Suppressor macrophage treated with lipopolysaccharide for 1 hour (primary cell): ENCODE measurements at regions not wholly inside any gene's neighbourhood (a gene's known extent, or its start where the extent isn't known, plus 50 kb on each side); places are given as distances from the start of the nearest gene placed in this dataset.

ENCODE experiments used
- DNase-seq, 3 donors: peaks; one replicate each; pipeline ENCODE4 v3.0.0-alpha.2; 2020 to 2022

DNA sequence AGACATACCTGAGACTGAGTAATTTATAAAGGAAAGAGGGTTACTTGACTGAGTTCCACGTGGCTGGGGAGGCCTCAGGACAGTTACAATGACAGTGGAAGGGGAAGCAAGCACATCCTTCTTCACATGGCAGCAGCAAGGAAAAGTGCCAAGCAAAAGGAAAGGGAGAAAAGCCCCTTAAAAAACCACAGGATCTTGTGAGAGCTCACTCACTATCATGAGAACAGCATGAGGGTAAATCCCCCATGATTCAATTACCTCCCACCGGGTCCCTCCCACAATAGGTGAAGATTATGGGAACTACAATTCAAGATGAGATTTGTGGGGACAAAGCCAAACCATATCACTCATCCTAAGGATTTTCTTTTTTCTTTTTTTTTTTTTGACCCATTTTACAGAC, 177.8 kb upstream of the EEA1 start:
- DNase-seq, result peak; percentile 62 to 89 (median 69)

DNA sequence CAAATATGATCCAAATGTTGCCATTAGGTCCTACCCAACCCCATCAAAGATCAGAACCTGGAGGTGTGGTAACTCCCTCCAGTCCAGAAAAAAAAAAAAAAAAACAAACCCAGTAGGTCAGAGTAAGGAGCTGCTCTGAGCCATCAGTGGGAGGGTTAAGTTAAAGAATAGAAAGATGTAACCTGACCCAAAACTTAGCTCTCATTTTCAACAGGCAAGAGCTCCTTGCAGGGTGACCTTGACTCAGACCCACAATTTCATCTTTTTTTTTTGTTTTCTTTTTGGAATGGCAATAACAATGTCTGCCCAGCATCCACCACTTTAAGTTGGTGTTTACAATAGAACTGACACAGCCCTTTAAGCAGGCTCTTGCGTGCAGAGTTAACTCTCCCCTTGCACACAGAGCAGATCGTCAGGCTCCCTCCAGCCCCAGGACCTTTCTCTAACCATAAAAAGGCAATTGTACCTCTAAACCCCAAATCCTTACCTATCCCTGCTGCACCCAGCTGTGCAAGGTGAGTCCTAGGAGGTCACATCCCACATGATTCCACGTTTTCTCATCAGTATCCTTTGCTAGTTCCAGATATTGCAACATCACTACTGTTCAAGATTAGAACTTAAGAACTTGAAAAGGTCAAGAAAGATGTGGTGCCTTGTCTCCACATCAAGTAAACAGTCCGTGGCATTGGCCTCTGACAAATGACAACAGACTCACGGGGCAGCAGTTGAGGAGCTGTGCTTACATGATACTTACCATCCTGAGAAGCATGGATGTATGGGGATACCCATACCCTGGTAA, 178.6 kb upstream of the EEA1 start:
- DNase-seq, result no peak

DNA sequence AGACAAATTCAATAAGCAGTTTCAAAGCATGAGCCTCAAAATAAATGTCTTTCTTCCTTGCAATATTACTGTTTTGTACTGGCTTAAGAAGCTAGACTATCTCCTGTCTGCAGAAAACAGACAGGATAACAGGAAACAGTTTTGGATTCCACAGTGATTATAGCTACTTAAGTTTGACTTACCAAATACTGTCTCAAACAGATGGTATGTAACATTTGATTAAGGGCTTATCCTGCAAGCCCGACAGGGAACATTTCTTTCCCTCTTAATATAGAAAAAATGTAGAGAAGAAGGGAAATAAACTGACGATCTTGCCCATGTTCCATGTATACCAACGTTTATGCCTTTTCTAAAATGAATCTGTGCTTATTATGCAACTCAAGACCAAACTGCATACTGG, 179.9 kb upstream of the EEA1 start:
- DNase-seq, result no peak

- DNase-seq, result peak; percentile 72 to 89 (median 78)
Observed at GRCh38 chr12:93109551-93110203, 180.6 kb upstream of the EEA1 start.

DNA sequence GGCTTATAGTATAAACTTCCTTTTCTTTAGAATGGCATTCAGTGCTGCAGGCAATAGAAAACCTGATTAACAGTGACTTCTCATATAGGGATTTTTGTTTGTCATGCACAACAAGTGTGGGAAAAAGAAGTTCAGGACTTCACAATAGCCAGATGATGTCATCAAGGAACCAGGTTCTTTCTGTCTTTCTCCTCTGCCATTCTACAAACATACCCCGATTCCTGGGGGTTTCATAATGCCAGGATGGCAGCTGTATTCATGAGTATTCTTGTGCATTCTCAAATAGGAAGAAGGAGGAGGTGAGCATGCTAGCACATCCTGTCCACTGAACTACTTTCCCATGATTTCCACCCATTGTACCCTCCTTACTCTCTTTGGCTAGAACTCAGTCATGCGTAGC, 182.7 kb upstream of the EEA1 start:
- DNase-seq, result peak; percentile 36 to 79 (median 59)

- peak in 1 of 3 donors; percentile 36 for DNase-seq
Observed at GRCh38 chr12:93113317-93114006, 184.4 kb upstream of the EEA1 start.

- DNase-seq, result peak in 1 of 3 donors; percentile 34
Observed at GRCh38 chr12:93115198-93115601, 186.1 kb upstream of the EEA1 start.

GRCh38 chr12:93115646-93116045, 186.6 kb upstream of the EEA1 start:
- DNase-seq, result no peak

GRCh38 chr12:93116632-93117031, 187.5 kb upstream of the EEA1 start:
- DNase-seq, result no peak

DNA sequence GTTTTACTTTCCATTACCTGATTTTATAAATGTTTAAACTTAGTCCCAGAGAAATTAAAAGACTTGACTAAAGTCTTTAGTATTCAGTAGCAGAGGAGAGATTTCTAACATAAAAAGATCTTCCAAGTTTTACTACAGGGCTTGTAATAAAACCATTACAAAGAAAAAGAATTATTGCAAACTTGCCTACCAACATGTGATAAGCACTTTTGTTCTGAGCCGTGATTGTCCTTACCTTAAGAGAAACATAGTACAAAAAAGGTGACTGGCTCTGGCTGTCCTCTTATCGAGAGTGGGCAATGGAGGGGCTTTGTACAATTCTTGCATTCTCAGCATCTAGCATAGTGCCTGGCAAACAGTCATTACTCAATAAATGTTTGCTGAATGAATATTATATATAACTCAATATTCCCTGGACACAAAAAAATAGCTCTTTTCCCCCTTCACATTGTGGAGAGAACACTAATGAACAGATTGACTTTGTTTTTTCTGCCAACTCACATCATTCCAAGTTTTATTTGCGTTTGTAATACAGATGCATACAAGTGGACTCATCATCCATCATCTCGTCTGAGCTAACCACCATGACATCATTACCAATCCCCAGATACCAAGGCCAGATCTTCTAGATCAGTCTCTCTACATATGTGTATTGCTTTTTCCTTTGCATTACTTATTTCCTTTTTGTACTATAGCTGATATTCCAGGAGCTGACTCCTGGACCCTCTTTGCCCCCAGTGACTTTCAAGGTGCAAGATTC, 192.8 kb upstream of the EEA1 start:
- DNase-seq, result no peak

- DNase-seq, result no peak
Observed at GRCh38 chr12:93122569-93123091, 193.5 kb upstream of the EEA1 start.

- no peak for DNase-seq
Observed at GRCh38 chr12:93125126-93125525, 196.0 kb upstream of the EEA1 start.

GRCh38 chr12:93126069-93126474, 197.0 kb upstream of the EEA1 start:
- DNase-seq, result no peak

GRCh38 chr12:93127107-93127560, 198.0 kb upstream of the EEA1 start:
- DNase-seq, result no peak

DNA sequence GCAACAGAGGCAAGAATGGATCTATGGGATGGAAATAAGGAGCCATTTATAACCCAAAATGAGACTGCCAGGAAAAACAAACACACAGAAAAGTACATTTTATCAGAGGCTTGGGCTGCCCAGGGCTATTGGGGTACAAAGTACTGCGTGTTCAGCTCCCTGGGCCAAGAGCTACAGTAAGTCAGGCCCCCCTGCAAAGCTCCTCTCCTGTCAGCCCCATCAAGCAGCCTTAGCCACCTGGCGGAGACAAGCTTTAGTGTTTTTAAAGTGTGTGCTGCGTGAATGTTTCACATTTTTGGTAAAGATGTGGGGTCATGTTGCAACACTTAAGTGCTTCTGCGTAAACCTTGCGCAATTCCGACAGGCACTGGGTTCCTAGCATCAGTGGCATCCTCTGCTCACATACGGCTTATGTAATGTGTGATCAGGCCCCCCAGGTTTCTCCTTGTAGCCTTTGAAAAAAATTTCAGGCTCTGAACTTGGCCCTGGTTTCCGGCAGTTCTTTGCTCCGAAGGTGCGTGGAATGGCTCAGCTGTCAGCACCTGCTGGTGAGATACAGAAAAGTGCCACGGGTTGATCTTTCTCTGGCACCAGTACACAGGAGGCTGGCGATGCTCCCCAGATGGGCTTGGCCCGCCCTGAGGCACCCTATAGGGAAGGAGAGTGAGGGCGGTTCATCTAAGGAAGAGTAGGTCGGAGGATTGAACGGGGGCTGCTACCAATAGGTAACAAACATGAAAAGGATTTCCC, 198.7 kb upstream of the EEA1 start:
- DNase-seq, result peak; percentile 49 to 58 (median 57)

- no peak for DNase-seq
Observed at GRCh38 chr12:93128332-93128707, 199.2 kb upstream of the EEA1 start.

DNA sequence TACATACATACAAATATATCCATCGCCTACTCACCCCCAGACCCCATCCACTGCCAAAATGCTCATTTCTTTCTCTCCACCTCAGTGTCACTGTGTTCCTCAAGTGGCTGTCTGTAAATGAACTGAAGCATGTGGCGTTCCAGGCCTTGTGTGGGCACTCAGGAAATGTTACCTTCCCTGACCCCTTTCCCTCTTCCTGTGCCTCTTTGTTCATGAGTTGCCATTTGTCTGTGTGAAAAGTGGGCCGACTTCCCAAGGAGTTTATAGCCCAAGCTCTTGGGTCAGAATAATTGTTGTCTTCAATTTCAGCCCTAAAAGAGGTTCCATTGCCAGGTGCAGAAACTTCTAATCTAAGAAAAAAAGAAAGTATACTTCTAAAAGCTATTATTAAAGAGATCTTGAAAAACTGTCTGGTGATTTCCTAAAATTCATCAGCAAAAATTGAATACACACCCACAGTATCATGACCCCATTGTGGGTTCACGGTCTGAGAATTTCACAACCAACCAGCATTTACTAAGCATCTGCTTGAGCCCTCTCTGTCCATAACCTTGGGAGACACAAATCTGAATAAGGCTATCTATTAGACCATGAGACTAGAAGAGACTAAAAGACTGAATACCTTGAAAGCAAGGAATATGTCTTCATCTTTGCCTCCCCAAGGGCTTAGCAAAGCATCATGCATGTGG, 201.4 kb upstream of the EEA1 start:
- peak in 2 of 3 donors; percentile 52 to 60 for DNase-seq

DNA sequence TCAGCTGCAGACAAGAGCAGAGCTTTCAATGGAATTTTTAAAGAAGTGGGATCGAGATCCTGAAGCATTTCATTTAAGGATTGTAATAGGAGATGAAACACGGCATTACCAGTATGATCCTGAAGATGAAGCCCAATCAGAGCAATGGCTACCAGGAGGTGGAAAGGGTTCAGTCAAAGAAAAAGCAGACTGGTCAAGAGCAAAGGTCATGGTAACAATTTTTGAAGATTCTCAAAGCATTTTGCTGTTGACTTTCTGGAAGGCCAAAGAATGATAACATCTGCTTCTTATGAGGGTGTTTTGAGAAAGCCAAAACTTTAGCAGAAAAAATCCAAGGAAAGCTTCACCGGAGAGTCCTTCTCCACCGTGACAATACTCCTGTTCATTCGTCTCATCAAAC, 204.3 kb upstream of the EEA1 start:
- no peak for DNase-seq

GRCh38 chr12:93134175-93134890, 205.2 kb upstream of the EEA1 start:
- DNase-seq, result peak in 1 of 3 donors; percentile 35

- DNase-seq, result peak in 2 of 3 donors; percentile 43 to 49
Observed at GRCh38 chr12:93134893-93135285, 205.8 kb upstream of the EEA1 start.
